HEK293 (cell line): ENCODE measurements at regions not wholly inside any gene's neighbourhood (a gene's known extent, or its start where the extent isn't known, plus 50 kb on each side); places are given as distances from the start of the nearest gene placed in this dataset.

Experiments
- AEBP2 ChIP-seq: fragments of 450-650 bp; formaldehyde crosslinking; IDR thresholded peaks from 2 replicates; pipeline ENCODE4 v1.5.1; 2016; ENCODE audit warnings: missing biosample characterization, missing genetic modification characterization, borderline replicate concordance
- HOXA7 ChIP-seq: sonication (generic); formaldehyde crosslinking; IDR thresholded peaks from 2 replicates; pipeline ENCODE4 v1.8.1; 2022; ENCODE audit warnings: missing genetic modification reagents, borderline replicate concordance
- OSR2 ChIP-seq: fragments of 450-650 bp; formaldehyde crosslinking; IDR thresholded peaks from 2 replicates; pipeline ENCODE4 v1.5.1; 2016; ENCODE audit warnings: missing biosample characterization, missing genetic modification characterization
- SP7 ChIP-seq: fragments of 450-650 bp; formaldehyde crosslinking; IDR thresholded peaks from 2 replicates; pipeline ENCODE4 v1.5.1; 2016; ENCODE audit warnings: missing biosample characterization, missing genetic modification characterization
- TCF7L2 ChIP-seq: IDR thresholded peaks from 2 replicates; pipeline ENCODE4 v1.6.1; 2011; ENCODE audit warnings: low read depth, mild to moderate bottlenecking, inconsistent platforms, low read length, moderate library complexity, borderline replicate concordance
- TRIM28 ChIP-seq: IDR thresholded peaks from 2 replicates; pipeline ENCODE4 v1.6.1; 2011; ENCODE audit warnings: low read length, control low read depth, borderline replicate concordance
- YY2 ChIP-seq: fragments of 450-650 bp; formaldehyde crosslinking; IDR thresholded peaks from 2 replicates; pipeline ENCODE4 v1.5.1; 2016; ENCODE audit warnings: missing biosample characterization, missing genetic modification characterization
- ZBTB49 ChIP-seq: fragments of 450-650 bp; formaldehyde crosslinking; IDR thresholded peaks from 2 replicates; pipeline ENCODE4 v1.5.1; 2016; ENCODE audit warnings: missing biosample characterization, missing genetic modification characterization, low read depth
- ZBTB6 ChIP-seq: fragments of 450-650 bp; formaldehyde crosslinking; IDR thresholded peaks from 2 replicates; pipeline ENCODE4 v1.5.1; 2017; ENCODE audit warnings: missing biosample characterization, missing genetic modification characterization
- ZBTB7A ChIP-seq: fragments of 450-650 bp; formaldehyde crosslinking; IDR thresholded peaks from 2 replicates; pipeline ENCODE4 v1.5.1; 2016; ENCODE audit warnings: low read depth, missing biosample characterization, missing genetic modification characterization
- ZEB2 ChIP-seq: fragments of 450-650 bp; formaldehyde crosslinking; IDR thresholded peaks from 2 replicates; pipeline ENCODE4 v1.5.1; 2016; ENCODE audit warnings: missing biosample characterization, missing genetic modification characterization
- ZFP41 ChIP-seq: fragments of 450-650 bp; formaldehyde crosslinking; IDR thresholded peaks from 2 replicates; pipeline ENCODE4 v1.5.1; 2016; ENCODE audit warnings: missing biosample characterization, missing genetic modification characterization, borderline replicate concordance
- ZIC2 ChIP-seq: fragments of 450-650 bp; formaldehyde crosslinking; IDR thresholded peaks from 2 replicates; pipeline ENCODE4 v1.5.1; 2016; ENCODE audit warnings: missing biosample characterization, missing genetic modification characterization
- ZNF121 ChIP-seq: fragments of 450-650 bp; formaldehyde crosslinking; IDR thresholded peaks from 2 replicates; pipeline ENCODE4 v1.5.1; 2016; ENCODE audit warnings: missing biosample characterization, missing genetic modification characterization
- ZNF266 ChIP-seq: fragments of 450-650 bp; formaldehyde crosslinking; IDR thresholded peaks from 2 replicates; pipeline ENCODE4 v1.5.1; 2016; ENCODE audit warnings: missing biosample characterization, missing genetic modification characterization, low read depth
- ZNF274 ChIP-seq, 2 experiments: fragments of 200-500 bp in 1 of 2; fragments of 450-650 bp in 1 of 2; sonication (Bioruptor generic) in 1 of 2; formaldehyde crosslinking in 1 of 2; IDR thresholded peaks; 2 replicates each; pipeline versions ENCODE4 v1.5.1 to v1.6.1; 2014 to 2016; ENCODE audit warnings: borderline replicate concordance in 1 of 2, inconsistent platforms in 1 of 2, low read length in 1 of 2, missing biosample characterization in 1 of 2, missing genetic modification characterization in 1 of 2
- ZNF280D ChIP-seq: fragments of 450-650 bp; formaldehyde crosslinking; IDR thresholded peaks from 2 replicates; pipeline ENCODE4 v1.5.1; 2016; ENCODE audit warnings: missing biosample characterization, missing genetic modification characterization
- ZNF335 ChIP-seq: fragments of 450-650 bp; formaldehyde crosslinking; conservative IDR thresholded peaks from 2 replicates; pipeline ENCODE4 v1.5.1; 2016; ENCODE audit warnings: missing biosample characterization, missing genetic modification characterization
- ZNF341 ChIP-seq: fragments of 450-650 bp; formaldehyde crosslinking; IDR thresholded peaks from 2 replicates; pipeline ENCODE4; 2016; ENCODE audit warnings: low read depth, missing biosample characterization, missing genetic modification characterization
- ZNF391 ChIP-seq: fragments of 450-650 bp; formaldehyde crosslinking; IDR thresholded peaks from 2 replicates; pipeline ENCODE4 v1.5.1; 2016; ENCODE audit warnings: low read depth, missing biosample characterization, missing genetic modification characterization, borderline replicate concordance
- ZNF501 ChIP-seq: fragments of 450-650 bp; formaldehyde crosslinking; IDR thresholded peaks from 2 replicates; pipeline ENCODE4 v1.5.1; 2016; ENCODE audit warnings: missing biosample characterization, missing genetic modification characterization
- ZNF521 ChIP-seq: fragments of 450-650 bp; formaldehyde crosslinking; IDR thresholded peaks from 2 replicates; pipeline ENCODE4 v1.5.1; 2017; ENCODE audit warnings: missing biosample characterization, mild to moderate bottlenecking, missing genetic modification characterization
- ZNF621 ChIP-seq: fragments of 450-650 bp; formaldehyde crosslinking; IDR thresholded peaks from 2 replicates; pipeline ENCODE4 v1.5.1; 2017; ENCODE audit warnings: missing biosample characterization, missing genetic modification characterization
- ZNF677 ChIP-seq: fragments of 450-650 bp; IDR thresholded peaks from 2 replicates; pipeline ENCODE4 v1.5.0; 2018; ENCODE audit warnings: missing biosample characterization, mild to moderate bottlenecking, missing genetic modification characterization, moderate library complexity
- ZNF707 ChIP-seq: fragments of 450-650 bp; formaldehyde crosslinking; IDR thresholded peaks from 2 replicates; pipeline ENCODE4 v1.5.1; 2016; ENCODE audit warnings: missing biosample characterization, missing genetic modification characterization
- ZNF776 ChIP-seq: fragments of 450-650 bp; formaldehyde crosslinking; IDR thresholded peaks from 2 replicates; pipeline ENCODE4 v1.5.0; 2017; ENCODE audit warnings: missing biosample characterization, missing genetic modification characterization, borderline replicate concordance
- ZNF791 ChIP-seq: fragments of 450-650 bp; formaldehyde crosslinking; IDR thresholded peaks from 2 replicates; pipeline ENCODE4 v1.5.1; 2016; ENCODE audit warnings: missing biosample characterization, missing genetic modification characterization
- TF ChIP-seq, protein P1 (sequence below): fragments of 450-650 bp; formaldehyde crosslinking; IDR thresholded peaks from 2 replicates; pipeline ENCODE4 v1.5.1; 2016; ENCODE audit warnings: missing biosample characterization, missing genetic modification characterization
- TF ChIP-seq, protein P2 (sequence below): IDR thresholded peaks from 2 replicates; pipeline ENCODE4 v1.6.1; 2011; ENCODE audit warnings: mild to moderate bottlenecking, low read depth, low read length, borderline replicate concordance

GRCh38 chr3:188947401-188948280, 224.1 kb upstream of the TPRG1 start (continued):
- TF ChIP-seq ZNF280D (tag by site-specific recombination) (no peak), ZNF266 (tag by site-specific recombination) (no peak), ZNF121 (tag by site-specific recombination) (no peak; the same call in 1 of the 2 replicates), ZNF391 (tag by site-specific recombination) (no peak), OSR2 (tag by site-specific recombination) (peak; percentile 90), TRIM28 (no peak), ZFP41 (tag by site-specific recombination) (no peak), ZBTB6 (tag by site-specific recombination) (peak; percentile 39; the same call in 1 of the 2 replicates), ZBTB49 (no peak), ZBTB7A (tag by site-specific recombination) (no peak), ZNF501 (0 out of 2 replicates have a peak, but pooled peaks have one; percentile 38), ZIC2 (tag by site-specific recombination) (peak; percentile 36), AEBP2 (tag by site-specific recombination) (no peak), ZNF677 (tag by site-specific recombination) (no peak), ZNF776 (no peak), ZNF335 (tag by site-specific recombination) (peak; percentile 85), TCF7L2 (no peak), ZNF621 (no peak), ZNF791 (tag by site-specific recombination) (no peak), ZNF274 (IDR thresholded peaks at IDR 0.05; ENCODE audit: low read length) (no peak), ZNF274 (tag by site-specific recombination; IDR thresholded peaks at IDR 0.05; ENCODE audit: borderline replicate concordance) (no peak), ZNF707 (tag by site-specific recombination) (no peak), YY2 (tag by site-specific recombination) (no peak), ZNF341 (tag by site-specific recombination) (peak; percentile 80), SP7 (tag by site-specific recombination) (peak; percentile 62), ZNF521 (tag by site-specific recombination) (no peak), ZEB2 (tag by site-specific recombination) (0 out of 2 replicates have a peak, but pooled peaks have one; percentile 35), HOXA7 (CRISPR knock-in tag) (no peak)
- TF ChIP-seq, protein P1, sequence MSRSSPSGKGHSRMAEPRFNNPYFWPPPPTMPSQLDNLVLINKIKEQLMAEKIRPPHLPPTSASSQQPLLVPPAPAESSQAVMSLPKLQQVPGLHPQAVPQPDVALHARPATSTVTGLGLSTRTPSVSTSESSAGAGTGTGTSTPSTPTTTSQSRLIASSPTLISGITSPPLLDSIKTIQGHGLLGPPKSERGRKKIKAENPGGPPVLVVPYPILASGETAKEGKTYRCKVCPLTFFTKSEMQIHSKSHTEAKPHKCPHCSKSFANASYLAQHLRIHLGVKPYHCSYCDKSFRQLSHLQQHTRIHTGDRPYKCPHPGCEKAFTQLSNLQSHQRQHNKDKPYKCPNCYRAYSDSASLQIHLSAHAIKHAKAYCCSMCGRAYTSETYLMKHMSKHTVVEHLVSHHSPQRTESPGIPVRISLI = no peak
- TF ChIP-seq, protein P2, sequence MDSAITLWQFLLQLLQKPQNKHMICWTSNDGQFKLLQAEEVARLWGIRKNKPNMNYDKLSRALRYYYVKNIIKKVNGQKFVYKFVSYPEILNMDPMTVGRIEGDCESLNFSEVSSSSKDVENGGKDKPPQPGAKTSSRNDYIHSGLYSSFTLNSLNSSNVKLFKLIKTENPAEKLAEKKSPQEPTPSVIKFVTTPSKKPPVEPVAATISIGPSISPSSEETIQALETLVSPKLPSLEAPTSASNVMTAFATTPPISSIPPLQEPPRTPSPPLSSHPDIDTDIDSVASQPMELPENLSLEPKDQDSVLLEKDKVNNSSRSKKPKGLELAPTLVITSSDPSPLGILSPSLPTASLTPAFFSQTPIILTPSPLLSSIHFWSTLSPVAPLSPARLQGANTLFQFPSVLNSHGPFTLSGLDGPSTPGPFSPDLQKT = no peak
